ENCODE measurements at regions not wholly inside any gene's neighbourhood (a gene's known extent, or its start where the extent isn't known, plus 50 kb on each side); places are given as distances from the start of the nearest gene placed in this dataset.

DNA sequence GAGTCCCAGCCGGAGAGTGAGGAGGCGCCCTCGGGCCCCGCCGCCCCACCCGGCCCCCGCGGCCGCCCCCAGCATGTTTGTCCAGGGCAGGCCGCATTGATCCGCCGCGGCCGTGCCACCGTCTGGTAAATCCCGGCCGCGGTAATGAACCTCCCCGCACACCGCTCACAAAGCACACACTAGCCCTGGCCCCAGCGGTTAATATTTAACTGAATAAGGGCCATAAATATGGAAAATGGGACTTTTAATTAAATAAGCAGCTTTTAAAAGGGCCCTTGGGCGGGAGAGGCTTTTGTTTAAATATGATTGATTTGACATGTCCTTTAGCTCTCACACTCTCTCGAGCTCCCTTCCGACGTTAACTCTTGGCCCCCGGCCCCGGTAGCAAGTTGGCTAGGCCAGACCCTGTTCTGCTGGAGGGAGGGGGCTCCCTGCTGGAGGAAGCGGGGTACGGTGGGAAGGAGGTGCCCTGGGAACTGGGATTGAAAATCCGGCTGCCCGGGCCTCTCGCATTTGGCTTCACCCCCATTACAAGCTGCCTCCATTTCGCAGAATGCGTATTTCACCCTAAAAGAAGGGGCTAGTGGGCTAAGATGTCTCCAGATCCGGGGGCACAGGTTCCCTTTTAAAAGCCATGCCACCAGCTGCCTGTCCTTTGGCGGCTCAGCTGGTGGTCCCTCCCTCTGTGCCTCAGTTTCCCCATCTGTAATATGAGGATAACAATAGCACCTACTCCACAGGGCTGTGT lies 199.8 kb downstream of the RBM19 start:
- TF ChIP-seq POLR2A (IDR thresholded peaks at IDR 0.05) (no peak), CTCF (IDR thresholded peaks at IDR 0.05) (no peak)
